GM13976 (cell line): ENCODE measurements at regions not wholly inside any gene's neighbourhood (a gene's known extent, or its start where the extent isn't known, plus 50 kb on each side); places are given as distances from the start of the nearest gene placed in this dataset.

Experiments used
- DNase-seq: peaks from one replicate; pipeline ENCODE4 v3.0.0; 2012; ENCODE audit warnings: low spot score
- in situ Hi-C: fragments of 300-500 bp; cut with MboI; formaldehyde crosslinking; loops from one replicate; pipeline ENCODE4 v1.12.0; 2022; ENCODE audit warnings: low sequenced_read_pairs, mixed read lengths, inconsistent platforms; ENCODE audit not compliant: unreplicated experiment
- TF ChIP-seq, protein P1 (sequence below): IDR thresholded peaks from 2 replicates; pipeline ENCODE4 v1.5.1; 2012; ENCODE audit warnings: borderline replicate concordance, mild to moderate bottlenecking; ENCODE audit not compliant: insufficient read depth; ENCODE audit errors: extremely low read depth, missing control alignments, control extremely low read depth

DNA sequence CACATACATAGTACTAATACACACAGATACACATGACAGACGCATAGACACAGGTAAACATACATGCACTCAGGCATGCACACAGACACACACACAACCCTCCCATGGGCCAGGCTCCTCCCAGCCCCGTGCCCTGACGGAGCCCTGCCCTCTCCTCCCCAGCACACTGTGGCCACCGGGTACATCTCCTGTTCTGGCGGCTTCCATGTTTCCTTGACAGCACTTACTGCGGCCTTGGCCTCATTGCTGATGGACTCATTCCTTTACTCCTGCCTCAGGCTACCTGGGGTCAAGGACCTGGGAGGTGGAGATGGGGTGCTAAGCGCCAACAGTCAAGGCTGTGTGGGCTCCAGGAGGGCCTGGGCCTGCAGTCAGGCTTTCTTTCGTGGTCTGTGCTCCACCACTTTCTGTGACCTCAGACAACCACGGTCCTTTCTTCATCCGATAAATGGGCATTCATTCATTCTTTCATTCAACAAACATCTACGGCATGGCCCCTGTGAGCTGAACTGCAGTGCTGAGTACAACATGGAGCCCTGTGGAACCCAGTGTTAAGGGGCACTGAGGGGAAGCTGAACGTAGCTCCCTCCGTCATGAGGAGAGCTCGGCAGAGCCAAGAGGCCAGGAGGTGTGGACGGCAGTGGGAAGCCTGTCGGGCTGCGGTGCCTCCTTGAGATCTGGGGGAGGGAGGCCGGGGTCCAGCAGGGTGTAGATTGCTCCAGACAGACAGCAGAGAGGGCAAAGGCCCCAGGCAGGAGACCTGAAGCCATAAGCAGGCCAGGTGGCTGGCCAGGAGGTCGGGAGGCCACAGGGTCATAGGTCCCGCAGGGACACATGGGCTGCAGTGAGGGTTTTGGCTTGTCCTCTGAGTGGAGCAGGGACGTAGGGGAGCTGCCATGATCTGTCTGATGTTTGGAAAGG is 190.4 kb upstream of the HDAC4 start:
- no peak for DNase-seq
- in situ Hi-C loops: no loop called here
- TF ChIP-seq, protein P1, sequence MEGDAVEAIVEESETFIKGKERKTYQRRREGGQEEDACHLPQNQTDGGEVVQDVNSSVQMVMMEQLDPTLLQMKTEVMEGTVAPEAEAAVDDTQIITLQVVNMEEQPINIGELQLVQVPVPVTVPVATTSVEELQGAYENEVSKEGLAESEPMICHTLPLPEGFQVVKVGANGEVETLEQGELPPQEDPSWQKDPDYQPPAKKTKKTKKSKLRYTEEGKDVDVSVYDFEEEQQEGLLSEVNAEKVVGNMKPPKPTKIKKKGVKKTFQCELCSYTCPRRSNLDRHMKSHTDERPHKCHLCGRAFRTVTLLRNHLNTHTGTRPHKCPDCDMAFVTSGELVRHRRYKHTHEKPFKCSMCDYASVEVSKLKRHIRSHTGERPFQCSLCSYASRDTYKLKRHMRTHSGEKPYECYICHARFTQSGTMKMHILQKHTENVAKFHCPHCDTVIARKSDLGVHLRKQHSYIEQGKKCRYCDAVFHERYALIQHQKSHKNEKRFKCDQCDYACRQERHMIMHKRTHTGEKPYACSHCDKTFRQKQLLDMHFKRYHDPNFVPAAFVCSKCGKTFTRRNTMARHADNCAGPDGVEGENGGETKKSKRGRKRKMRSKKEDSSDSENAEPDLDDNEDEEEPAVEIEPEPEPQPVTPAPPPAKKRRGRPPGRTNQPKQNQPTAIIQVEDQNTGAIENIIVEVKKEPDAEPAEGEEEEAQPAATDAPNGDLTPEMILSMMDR: no peak

DNA sequence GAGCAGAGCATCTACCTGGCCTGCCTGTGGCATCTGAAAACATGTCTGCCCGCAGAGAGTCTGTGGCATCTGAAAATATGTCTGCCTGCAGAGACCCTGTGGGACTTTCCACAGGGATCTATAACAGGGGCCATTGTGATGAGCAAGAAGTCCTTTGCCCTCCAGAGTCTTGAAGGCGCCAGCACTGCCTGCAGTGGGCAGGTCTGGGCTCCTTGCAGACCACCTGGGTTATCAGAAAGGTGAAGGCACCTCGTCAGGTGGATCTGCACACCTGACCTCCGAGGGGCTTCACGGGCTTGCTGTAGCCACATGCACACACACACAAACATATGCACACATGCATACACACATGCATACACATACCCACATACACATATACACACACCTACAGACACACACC is 189.5 kb upstream of the HDAC4 start:
- TF ChIP-seq, protein P1: no peak
- in situ Hi-C loops: no loop called here
- DNase-seq: no peak

DNA sequence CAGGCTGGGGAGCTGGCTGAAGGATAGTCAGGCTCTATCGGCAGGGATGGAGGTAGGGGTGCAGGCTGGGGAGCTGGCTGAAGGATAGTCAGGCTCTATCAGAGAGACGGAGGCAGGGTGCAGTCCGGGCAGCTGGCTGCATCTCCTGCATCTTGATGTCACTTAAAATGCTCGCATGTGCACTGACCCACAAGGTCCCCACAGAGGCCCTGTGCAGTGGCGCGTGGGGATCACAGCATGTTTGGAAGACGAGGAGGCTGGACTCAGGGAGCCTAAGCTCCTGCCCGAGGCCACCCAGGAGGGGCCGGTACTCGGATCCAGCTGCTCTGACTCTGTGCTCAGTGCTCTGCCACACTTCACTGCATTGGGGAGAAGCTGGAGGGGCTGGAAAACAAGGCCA is 189.0 kb upstream of the HDAC4 start:
- no peak for DNase-seq
- TF ChIP-seq, protein P1: no peak
- in situ Hi-C loops: no loop called here

DNA sequence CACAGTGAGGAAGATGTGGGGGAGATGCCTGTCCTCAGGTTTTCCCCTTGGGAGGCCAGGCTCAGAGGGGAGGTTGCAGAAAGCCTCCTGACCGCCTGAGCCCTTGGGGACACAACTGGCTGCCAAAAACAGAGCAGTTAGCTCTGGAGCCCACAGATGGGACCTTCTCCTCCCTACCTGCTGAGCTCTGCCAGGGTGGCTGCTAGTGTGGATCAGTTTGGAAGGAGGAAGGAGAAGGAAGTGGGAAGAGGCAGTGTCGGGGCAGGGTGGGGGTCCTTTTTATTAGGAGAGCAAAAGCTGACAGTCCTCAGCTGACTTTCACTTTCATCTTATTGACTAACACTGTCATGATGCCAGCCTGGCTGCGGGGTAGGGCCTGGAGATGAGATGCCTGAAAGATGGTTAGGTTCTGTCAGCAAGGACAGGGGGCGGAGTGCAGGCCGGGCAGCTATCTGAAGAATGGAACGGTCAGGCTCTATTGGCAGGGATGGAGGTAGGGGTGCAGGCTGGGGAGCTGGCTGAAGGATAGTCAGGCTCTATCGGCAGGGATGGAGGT is 188.5 kb upstream of the HDAC4 start:
- in situ Hi-C loops: no loop called here
- TF ChIP-seq, protein P1: no peak
- DNase-seq: no peak

DNA sequence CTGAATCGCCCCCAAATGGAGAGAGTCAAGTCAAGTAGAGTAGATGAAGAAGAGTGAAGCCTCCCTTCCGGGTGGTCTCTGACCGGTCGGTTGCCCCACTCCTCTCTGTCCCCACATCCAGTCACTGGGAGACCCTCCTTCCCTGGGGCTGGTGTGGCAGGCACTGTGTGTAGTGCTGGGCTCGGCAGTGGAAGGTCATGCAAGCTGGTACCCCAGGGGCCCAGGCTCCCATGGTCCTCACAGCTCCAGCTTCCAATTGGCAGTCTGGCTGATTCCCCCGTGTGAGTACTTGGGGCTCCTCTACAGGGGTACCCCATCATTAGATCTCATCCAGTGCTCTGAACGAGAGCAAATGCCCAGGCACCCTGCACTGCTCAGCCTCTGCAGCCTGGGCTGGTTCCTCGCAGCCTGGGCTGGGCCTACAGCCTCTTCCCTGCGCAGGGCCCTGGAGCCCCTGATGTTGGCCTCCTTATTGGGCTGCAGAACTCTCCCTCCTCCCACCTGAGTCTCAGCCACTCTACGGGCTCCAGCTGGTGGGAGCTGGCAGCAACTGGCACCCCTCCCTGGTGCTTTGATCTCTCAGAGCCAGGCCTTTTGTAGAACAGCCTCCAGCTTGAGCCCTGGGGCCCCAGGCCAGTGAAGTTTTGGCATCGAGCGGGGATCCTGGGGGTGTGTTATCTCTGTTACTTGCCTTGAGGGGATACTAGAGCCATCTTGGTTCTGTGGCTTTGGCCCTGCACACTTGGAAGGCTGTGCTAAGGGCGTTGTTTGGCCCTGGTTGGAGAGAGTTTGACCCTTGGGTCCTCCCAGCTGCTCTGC is 187.8 kb upstream of the HDAC4 start:
- TF ChIP-seq, protein P1: no peak
- in situ Hi-C loops: no loop called here
- no peak for DNase-seq

DNA sequence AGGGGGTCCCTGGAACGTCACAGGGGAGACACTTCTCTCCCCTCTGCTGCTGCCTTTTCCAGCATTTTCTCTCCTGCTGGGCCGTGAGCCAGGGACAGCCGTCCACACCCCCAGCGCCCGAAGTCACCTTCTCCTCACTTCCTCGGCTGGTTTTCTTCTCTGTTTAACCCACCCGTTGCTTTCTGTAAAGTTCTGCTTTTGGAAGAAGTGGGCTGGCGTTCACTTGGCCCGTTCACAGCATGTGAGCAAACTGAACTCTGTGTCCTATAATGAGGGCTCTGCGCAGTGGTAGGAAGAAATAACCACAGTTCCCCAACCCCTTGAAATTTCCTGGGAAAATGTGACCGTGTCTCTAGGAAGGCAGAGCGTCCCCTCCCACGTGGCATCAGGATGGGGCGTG is 187.0 kb upstream of the HDAC4 start:
- TF ChIP-seq, protein P1: no peak
- DNase-seq: no peak
- in situ Hi-C loops: no loop called here
